Activated B cell treated with CpG ODN at 0.5 μM for 24 hours (primary cell): ENCODE measurements at regions not wholly inside any gene's neighbourhood (a gene's known extent, or its start where the extent isn't known, plus 50 kb on each side); places are given as distances from the start of the nearest gene placed in this dataset.

Experiments
- ATAC-seq: fragments of 200-7000 bp; cut with Tn5 transposase; one replicate; pipeline ENCODE4 v1.10.0; 2021; ENCODE audit warnings: low read depth, mild to moderate bottlenecking, moderate library complexity
- CTCF ChIA-PET: fragments of 350-600 bp; sonication (Branson Sonifier 250); formaldehyde crosslinking; loops from one replicate; lab custom pipeline; 2021; ENCODE audit warnings: antibody characterized with exemption; lab: Charles Lee
- POLR2A ChIA-PET: fragments of 350-600 bp; sonication (Branson Sonifier 250); formaldehyde crosslinking; loops from one replicate; lab custom pipeline; 2021; ENCODE audit warnings: antibody characterized with exemption; lab: Charles Lee
- DNase-seq: peaks from one replicate; pipeline ENCODE4 v3.0.0; 2022
- H3K27ac Mint-ChIP-seq: one replicate; pipeline ENCODE4 v1.8.0; 2020; ENCODE audit warnings: mixed read lengths
- H3K27me3 Mint-ChIP-seq: one replicate; pipeline ENCODE4 v1.8.0; 2021; ENCODE audit warnings: mixed read lengths
- H3K36me3 Mint-ChIP-seq: one replicate; pipeline ENCODE4 v1.8.0; 2021; ENCODE audit warnings: low read depth, mixed read lengths
- H3K4me1 Mint-ChIP-seq: one replicate; pipeline ENCODE4 v1.8.0; 2021; ENCODE audit warnings: mixed read lengths
- H3K4me3 Mint-ChIP-seq: one replicate; pipeline ENCODE4 v1.8.0; 2020; ENCODE audit warnings: mild to moderate bottlenecking, mixed read lengths
- H3K9me3 Mint-ChIP-seq: one replicate; pipeline ENCODE4 v1.8.0; 2020; ENCODE audit warnings: mixed read lengths
- CTCF ChIP-seq: fragments of 200-600 bp; IDR thresholded peaks from one replicate; pipeline ENCODE4 v1.8.0; 2022; ENCODE audit warnings: antibody characterized with exemption, mild to moderate bottlenecking
- intact Hi-C: fragments of 100-400 bp; cut with micrococcal nuclease; formaldehyde crosslinking; loops from one replicate; pipeline ENCODE4 v1.15.1; 2024

GRCh38 chr7:33685503-33685902 lies 219.8 kb upstream of the BMPER start:
- Mint-ChIP-seq H3K4me1 (no peaks in the 10 kb centered on the region), H3K4me3 (no peak overlapping the region), H3K9me3 (peaks cover 3% of the 10 kb centered on the region), H3K27ac (no peak overlapping the region), H3K27me3 (no peaks in the 10 kb centered on the region), H3K36me3 (no peaks in the 10 kb centered on the region)
- ATAC-seq = no peak
- POLR2A ChIA-PET = no interaction called here
- no peak for TF ChIP-seq CTCF
- no peak for DNase-seq
- intact Hi-C loops = no loop called here
- CTCF ChIA-PET = no interaction called here

DNA sequence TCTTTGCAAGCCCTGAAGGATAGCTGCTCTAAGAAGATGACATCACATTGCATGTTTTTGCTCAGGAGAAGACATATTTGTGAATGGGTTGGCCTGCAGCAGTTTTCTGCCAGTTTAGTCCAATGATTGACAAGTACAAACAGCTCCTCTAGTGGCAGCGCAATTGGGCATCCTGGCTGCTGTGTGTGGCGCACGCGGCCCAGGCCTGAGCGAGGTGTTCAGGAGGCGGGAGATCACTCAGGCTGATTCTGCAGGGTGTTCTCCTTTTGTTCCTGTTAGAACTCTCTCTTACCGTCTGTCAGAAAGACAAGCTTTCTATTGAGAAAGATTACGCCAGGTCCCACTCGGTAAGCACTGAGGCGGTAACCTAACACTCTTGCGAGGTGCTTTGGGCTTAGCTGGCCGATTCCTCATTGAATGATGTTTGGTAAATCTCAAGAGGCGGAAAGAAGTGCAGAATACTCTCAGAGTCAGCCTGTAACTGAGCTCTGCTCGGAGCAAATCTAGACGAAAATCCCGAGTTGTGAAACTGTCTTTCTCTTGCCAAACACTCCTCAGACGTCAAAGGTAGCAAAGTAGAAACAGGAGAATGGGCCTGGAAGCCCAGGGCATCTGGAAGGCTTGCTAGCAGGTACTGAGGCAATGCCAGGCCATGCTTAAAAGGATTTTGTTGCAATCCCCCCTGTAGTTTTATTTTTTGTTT lies 219.2 kb upstream of the BMPER start:
- H3K27me3 Mint-ChIP-seq = no peaks in the 10 kb centered on the region
- H3K4me3 Mint-ChIP-seq = no peak overlapping the region
- no peak overlapping the region for H3K27ac Mint-ChIP-seq
- H3K9me3 Mint-ChIP-seq = peaks cover 7% of the 10 kb centered on the region
- no peaks in the 10 kb centered on the region for H3K4me1 Mint-ChIP-seq
- ATAC-seq (no peak), DNase-seq (no peak)
- intact Hi-C loops = no loop called here
- H3K36me3 Mint-ChIP-seq = peaks cover 2% of the 10 kb centered on the region
- CTCF ChIA-PET = no interaction called here
- TF ChIP-seq CTCF = no peak
- POLR2A ChIA-PET = no interaction called here

DNA sequence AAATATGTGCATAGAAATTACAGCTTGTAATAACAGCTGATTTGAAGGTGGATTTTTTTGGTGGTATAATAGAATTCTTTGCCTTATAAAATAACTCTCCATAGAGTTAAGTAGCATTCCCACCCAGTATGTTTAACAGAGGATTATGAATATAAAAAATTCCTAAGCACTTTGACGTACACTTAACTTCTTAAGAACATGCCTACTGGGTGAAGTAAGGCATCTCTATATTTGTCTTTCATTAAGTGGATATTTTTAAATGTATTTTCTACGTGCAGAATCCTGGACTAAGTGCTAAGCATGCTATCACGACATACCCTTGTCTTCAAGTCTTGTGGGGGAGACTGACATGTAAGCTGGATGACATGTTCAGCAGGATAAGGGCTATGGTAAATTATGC lies 217.7 kb upstream of the BMPER start:
- Mint-ChIP-seq H3K36me3 (peaks cover 2% of the 10 kb centered on the region), H3K27ac (no peak overlapping the region), H3K4me3 (no peak overlapping the region), H3K4me1 (no peaks in the 10 kb centered on the region), H3K27me3 (no peaks in the 10 kb centered on the region), H3K9me3 (peaks cover 7% of the 10 kb centered on the region)
- CTCF ChIA-PET = no interaction called here
- DNase-seq = no peak
- no peak for TF ChIP-seq CTCF
- no peak for ATAC-seq
- intact Hi-C loops = no loop called here
- POLR2A ChIA-PET = no interaction called here

GRCh38 chr7:33691180-33691579 lies 214.2 kb upstream of the BMPER start:
- DNase-seq (no peak), ATAC-seq (no peak)
- intact Hi-C loops = no loop called here
- TF ChIP-seq CTCF = no peak
- ChIA-PET POLR2A (no interaction called here), CTCF (no interaction called here)
- no peak overlapping the region for H3K27ac Mint-ChIP-seq
- peaks cover 7% of the 10 kb centered on the region for H3K9me3 Mint-ChIP-seq
- H3K27me3 Mint-ChIP-seq = no peaks in the 10 kb centered on the region
- H3K36me3 Mint-ChIP-seq = peaks cover 2% of the 10 kb centered on the region
- H3K4me3 Mint-ChIP-seq = no peak overlapping the region
- no peaks in the 10 kb centered on the region for H3K4me1 Mint-ChIP-seq

GRCh38 chr7:33692956-33693355 lies 212.4 kb upstream of the BMPER start:
- Mint-ChIP-seq H3K36me3 (peaks cover 2% of the 10 kb centered on the region), H3K9me3 (peaks cover 7% of the 10 kb centered on the region), H3K27ac (no peak overlapping the region), H3K27me3 (no peaks in the 10 kb centered on the region), H3K4me1 (no peaks in the 10 kb centered on the region), H3K4me3 (no peak overlapping the region)
- CTCF ChIA-PET = interaction anchor here (0.6 kb wide), 1 partner anchor 11 kb away, joined by 3 read pairs; no protein-coding TSS in a partner anchor
- no peak for TF ChIP-seq CTCF
- POLR2A ChIA-PET = no interaction called here
- intact Hi-C loops = no loop called here
- DNase-seq (no peak), ATAC-seq (no peak)
